Endodermal cell (in vitro differentiated cells): ENCODE measurements at regions not wholly inside any gene's neighbourhood (a gene's known extent, or its start where the extent isn't known, plus 50 kb on each side); places are given as distances from the start of the nearest gene placed in this dataset.

ENCODE experiments used
- DNase-seq: peaks from one replicate; pipeline ENCODE4 v3.0.0-alpha.2; 2017
- H3K27ac ChIP-seq: 2 replicates; pipeline ENCODE4 v1.5.1; 2013; ENCODE audit warnings: mild to moderate bottlenecking, low read depth, low read length, moderate library complexity
- H3K27me3 ChIP-seq: 2 replicates; pipeline ENCODE4 v1.6.1; 2013; ENCODE audit warnings: mild to moderate bottlenecking, low read length, moderate library complexity; ENCODE audit not compliant: insufficient read depth, control insufficient read depth, poor library complexity, severe bottlenecking
- H3K36me3 ChIP-seq: 2 replicates; pipeline ENCODE4 v1.7.0; 2013; ENCODE audit warnings: mild to moderate bottlenecking, low read length, moderate library complexity; ENCODE audit not compliant: control insufficient read depth, insufficient read depth
- H3K4me1 ChIP-seq: one replicate; pipeline ENCODE4 v1.7.0; 2013; ENCODE audit warnings: low read length; ENCODE audit not compliant: control insufficient read depth, insufficient read depth
- H3K4me3 ChIP-seq: 2 replicates; pipeline ENCODE4 v1.5.1; 2013; ENCODE audit warnings: mild to moderate bottlenecking, low read length, moderate library complexity
- H3K9ac ChIP-seq: 2 replicates; pipeline ENCODE4 v1.6.1; 2013; ENCODE audit warnings: mild to moderate bottlenecking, low read length, moderate library complexity; ENCODE audit not compliant: poor library complexity, severe bottlenecking; ENCODE audit errors: extremely low read depth
- H3K9me3 ChIP-seq: 2 replicates; pipeline ENCODE4 v1.6.1; 2013; ENCODE audit warnings: mild to moderate bottlenecking, low read length, moderate library complexity; ENCODE audit not compliant: control insufficient read depth
- H3K27ac Mint-ChIP-seq: 2 replicates; pipeline ENCODE4 v1.8.0; 2020; ENCODE audit warnings: mixed read lengths
- H3K27me3 Mint-ChIP-seq: 2 replicates; pipeline ENCODE4 v1.8.0; 2021; ENCODE audit warnings: mild to moderate bottlenecking, mixed read lengths; ENCODE audit not compliant: insufficient read depth
- H3K36me3 Mint-ChIP-seq: 2 replicates; pipeline ENCODE4 v1.8.0; 2020; ENCODE audit warnings: low read depth, mixed read lengths
- H3K4me1 Mint-ChIP-seq: 2 replicates; pipeline ENCODE4 v1.8.0; 2020; ENCODE audit warnings: mixed read lengths
- H3K4me3 Mint-ChIP-seq: 2 replicates; pipeline ENCODE4 v1.8.0; 2020; ENCODE audit warnings: mild to moderate bottlenecking, moderate library complexity, mixed read lengths
- H3K9me3 Mint-ChIP-seq: 2 replicates; pipeline ENCODE4 v1.8.0; 2020; ENCODE audit warnings: mild to moderate bottlenecking, mixed read lengths
- CTCF ChIP-seq: fragments of 200-600 bp; sonication (generic); conservative IDR thresholded peaks from 2 replicates; pipeline ENCODE4 v1.5.0; 2021; ENCODE audit warnings: antibody characterized with exemption, mild to moderate bottlenecking
- WGBS, 2 experiments: methylation state at CpG; one replicate each; pipeline versions ENCODE4 v1.1.5 to v1.1.7; 2013; ENCODE audit warnings: missing lambda C conversion rate in 2 of 2, mixed read lengths in 1 of 2; ENCODE audit not compliant: insufficient coverage in 1 of 2, insufficient read length in 1 of 2; 5-methylcytosine and 5-hydroxymethylcytosine counted together

DNA sequence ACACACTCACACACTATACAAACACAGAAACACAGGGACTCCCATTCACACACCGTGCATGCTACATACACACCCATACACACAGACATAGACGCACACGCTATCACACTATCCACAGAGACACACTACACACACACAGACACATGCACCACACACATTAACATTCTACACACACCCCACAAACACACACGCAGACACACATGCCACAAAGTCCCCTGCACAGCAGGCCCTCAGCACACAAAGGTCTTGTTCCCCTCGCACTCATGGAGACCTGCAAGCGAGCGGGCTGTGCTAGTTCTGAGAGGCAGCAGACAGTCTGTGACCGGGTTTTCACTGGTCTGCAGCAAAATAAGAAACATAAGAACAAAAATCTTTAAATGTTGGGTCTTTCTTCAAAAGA, 429.6 kb upstream of the SALL3 start:
- no peaks in the 10 kb centered on the region for H3K9me3 ChIP-seq
- H3K27ac ChIP-seq, result no peak overlapping the region
- H3K4me3 ChIP-seq, result no peak overlapping the region
- Mint-ChIP-seq H3K4me1 (no peaks in the 10 kb centered on the region), H3K9me3 (peaks cover 16% of the 10 kb centered on the region), H3K27me3 (no peaks in the 10 kb centered on the region), H3K27ac (no peak overlapping the region), H3K4me3 (no peak overlapping the region), H3K36me3 (no peaks in the 10 kb centered on the region)
- no peak for DNase-seq
- no peaks in the 10 kb centered on the region for H3K4me1 ChIP-seq
- no peaks in the 10 kb centered on the region for H3K27me3 ChIP-seq
- H3K9ac ChIP-seq, result no peak overlapping the region
- WGBS, 2 experiments, result 83 to 90% methylated on average over 2 to 8 of the region's 8 CpGs
- no peaks in the 10 kb centered on the region for H3K36me3 ChIP-seq
- TF ChIP-seq CTCF, result no peak

DNA sequence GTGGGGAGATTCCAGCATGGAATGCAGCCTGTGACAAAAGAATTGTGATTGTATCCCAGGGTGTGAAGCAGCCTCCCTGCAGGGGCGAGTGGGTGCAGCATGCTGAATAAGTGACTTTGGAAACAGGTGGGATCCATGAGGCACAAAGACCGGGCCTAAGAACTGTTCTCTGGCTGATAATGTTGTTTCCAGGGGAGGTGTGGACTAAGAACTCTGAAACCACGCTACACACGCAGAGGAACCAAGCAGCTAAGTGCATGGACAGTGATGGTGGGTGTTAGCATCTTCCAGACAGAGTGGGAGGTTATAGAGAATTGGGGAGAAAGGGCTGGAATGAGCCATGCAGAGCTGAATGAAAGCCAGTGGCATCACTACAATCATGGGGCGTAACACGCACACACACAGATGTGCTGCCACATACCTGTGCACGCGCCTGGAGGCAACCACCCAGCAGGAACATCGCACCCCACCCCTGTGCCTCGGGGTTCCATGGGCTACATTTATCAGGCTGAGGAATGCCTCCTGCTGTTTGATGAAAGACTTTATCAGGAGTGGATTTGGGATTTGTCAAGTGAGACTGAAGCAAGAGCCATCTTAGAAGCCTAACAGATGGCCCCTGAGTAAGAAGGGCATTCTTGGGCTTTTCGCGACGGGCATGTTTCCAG, 424.5 kb upstream of the SALL3 start:
- Histone ChIP-seq H3K27me3 (no peaks in the 10 kb centered on the region), H3K9ac (no peak overlapping the region), H3K4me3 (no peak overlapping the region), H3K4me1 (no peaks in the 10 kb centered on the region), H3K36me3 (no peaks in the 10 kb centered on the region), H3K9me3 (no peaks in the 10 kb centered on the region), H3K27ac (no peak overlapping the region)
- no peak for TF ChIP-seq CTCF
- H3K27me3 Mint-ChIP-seq, result no peaks in the 10 kb centered on the region
- DNase-seq, result no peak
- no peak overlapping the region for H3K4me3 Mint-ChIP-seq
- no peak overlapping the region for H3K27ac Mint-ChIP-seq
- 95 to 96% methylated on average over 9 to 13 of the region's 13 CpGs for WGBS, 2 experiments
- H3K4me1 Mint-ChIP-seq, result no peaks in the 10 kb centered on the region
- peaks cover 17% of the 10 kb centered on the region for H3K9me3 Mint-ChIP-seq
- no peaks in the 10 kb centered on the region for H3K36me3 Mint-ChIP-seq

DNA sequence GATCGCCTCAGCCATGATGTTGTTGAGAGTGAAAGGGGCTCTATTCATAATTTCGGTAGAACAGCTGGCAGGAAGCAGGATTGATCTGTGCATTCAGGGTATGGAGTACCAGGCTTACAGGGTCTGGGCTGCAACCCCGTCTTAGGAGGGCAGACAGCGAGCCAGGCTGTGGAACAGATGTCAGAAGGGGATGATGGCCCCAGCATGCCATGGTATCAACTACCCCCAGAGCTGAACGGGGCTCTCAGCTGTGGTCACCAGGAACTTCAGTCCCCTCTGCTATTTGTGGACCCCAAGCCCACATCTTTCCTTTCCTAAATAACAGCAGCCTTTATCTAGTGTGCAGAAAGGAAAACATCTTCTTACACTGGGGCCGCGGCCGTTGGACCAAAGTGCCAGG, 422.2 kb upstream of the SALL3 start:
- H3K9ac ChIP-seq, result no peak overlapping the region
- Mint-ChIP-seq H3K27ac (no peak overlapping the region), H3K27me3 (no peaks in the 10 kb centered on the region), H3K4me3 (no peak overlapping the region), H3K36me3 (no peaks in the 10 kb centered on the region), H3K9me3 (peaks cover 17% of the 10 kb centered on the region), H3K4me1 (no peaks in the 10 kb centered on the region)
- no peaks in the 10 kb centered on the region for H3K27me3 ChIP-seq
- H3K4me3 ChIP-seq, result no peak overlapping the region
- no peak for DNase-seq
- H3K9me3 ChIP-seq, result no peaks in the 10 kb centered on the region
- H3K36me3 ChIP-seq, result no peaks in the 10 kb centered on the region
- 86 to 100% methylated on average over 2 to 8 of the region's 8 CpGs for WGBS, 2 experiments
- H3K27ac ChIP-seq, result no peak overlapping the region
- no peak for TF ChIP-seq CTCF
- no peaks in the 10 kb centered on the region for H3K4me1 ChIP-seq
